ENCODE measurements at regions not wholly inside any gene's neighbourhood (a gene's known extent, or its start where the extent isn't known, plus 50 kb on each side); places are given as distances from the start of the nearest gene placed in this dataset.

DNA sequence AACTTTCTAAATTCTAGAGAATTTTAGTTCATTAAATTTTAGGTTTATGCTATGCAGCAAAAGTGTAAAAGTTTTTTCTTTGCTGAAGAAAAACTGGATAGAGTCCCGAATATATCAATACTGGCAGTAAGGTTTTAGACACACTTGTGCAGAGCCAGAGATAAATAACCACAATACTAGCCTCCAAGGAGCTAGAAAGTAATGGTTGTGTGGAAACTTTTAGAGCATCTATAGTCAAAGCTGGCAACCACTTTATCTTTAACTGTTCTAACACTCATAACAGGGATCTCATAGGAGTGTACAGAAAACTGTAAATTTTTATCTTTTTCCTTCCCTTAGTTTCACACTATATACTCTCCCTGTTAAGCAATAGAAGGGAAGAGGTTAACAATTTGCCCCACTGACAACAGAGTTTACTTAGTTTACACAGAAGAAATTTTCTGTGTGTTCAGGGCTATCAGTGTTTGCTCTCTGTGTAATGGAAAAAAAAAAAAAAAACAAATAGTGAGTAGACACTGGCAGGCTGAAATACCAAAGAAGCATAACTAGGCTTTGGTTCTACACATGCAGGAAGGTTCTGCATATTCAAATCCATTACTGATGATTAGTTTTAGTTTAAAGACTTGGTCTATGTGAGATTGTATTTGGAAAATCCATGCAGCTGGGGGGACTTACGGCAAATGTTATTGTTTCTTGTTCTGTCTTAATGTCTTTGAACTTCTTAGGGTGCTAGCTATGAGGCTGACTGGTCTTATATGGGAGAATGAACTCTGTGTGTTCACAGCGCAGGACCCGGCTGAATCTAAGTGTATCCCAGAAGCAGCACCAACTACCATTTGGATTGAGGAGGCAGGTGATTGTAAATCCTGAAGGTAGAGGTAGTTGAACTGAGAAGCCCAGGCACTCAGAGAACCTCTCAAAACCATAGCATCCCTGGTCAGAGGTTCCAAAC is 187.6 kb downstream of the PCSK1 start:
- DNase-seq, result no peak

DNA sequence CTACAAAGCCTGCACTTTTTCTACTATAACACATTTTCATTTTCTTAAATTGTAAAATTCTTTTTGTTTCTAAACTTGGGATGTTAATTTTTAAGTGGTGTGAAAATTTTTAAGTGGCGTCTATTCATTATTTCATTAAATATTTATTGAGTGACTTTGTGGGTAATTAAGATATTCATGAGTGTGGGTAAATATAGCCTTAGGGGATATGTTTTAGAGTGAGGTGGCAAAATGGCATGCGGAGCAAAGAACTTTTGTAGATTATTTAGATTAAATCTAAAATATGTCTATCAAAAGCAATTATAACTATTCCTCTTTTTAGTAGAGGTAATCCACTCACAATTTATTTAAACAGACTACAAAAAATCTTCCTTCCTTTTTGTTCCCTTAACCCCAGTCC is 188.4 kb downstream of the PCSK1 start:
- no peak for DNase-seq

DNA sequence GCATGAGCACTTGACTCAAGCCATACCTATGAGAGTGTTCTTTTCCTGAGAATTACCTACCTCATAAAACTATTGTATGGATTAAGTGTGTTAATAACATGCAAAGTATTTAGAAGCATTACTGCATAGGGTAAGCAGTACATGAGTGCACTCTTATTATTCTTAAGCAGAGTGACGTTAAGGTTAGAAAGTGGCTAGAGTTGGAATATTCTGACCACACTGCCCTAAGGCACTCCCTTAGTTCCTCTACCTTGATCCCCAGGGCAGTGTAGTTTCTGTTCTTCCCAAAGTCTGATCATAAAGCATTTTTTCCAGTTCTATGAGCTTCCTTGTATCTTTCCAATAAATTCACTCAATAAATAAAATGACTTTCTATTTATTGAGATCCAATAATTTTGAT is 189.2 kb downstream of the PCSK1 start:
- no peak for DNase-seq

DNA sequence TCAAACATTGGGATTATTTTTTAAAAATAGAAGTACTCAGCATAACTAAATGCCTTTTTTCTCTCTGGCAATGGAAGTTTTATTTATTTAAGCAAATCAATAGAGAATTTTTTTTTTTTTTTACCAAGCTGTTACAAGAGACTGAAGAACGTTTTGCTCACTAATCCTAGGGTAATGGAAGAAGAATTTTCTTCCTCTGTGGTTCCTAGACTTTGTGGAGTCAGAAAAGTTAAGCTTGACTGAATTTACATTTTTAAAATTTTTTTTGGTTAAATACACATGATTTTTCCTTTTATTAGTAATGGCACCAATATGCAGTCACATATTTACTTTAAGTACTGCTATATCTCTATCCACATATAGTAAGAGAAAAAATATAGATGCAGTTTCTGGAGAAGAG is 189.8 kb downstream of the PCSK1 start:
- DNase-seq, result no peak

DNA sequence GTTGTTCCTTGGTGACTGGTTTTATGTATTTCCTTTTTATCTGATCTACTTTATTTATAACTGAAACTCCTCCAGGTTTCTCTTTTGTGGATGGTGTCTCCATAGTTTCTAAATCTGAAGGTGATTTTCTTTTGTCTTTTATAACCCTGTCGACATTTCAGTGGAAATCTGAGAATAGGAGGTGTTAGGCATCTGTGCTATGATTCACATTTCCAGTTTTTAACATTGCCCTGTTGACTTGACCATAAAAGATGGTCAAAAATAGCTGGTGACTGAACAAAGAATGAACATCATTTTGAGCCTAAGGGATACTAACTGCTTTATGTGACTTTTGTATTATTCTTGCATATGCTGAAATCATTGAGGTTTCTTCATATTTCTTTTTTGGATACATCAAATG is 190.5 kb downstream of the PCSK1 start:
- no peak for DNase-seq

DNA sequence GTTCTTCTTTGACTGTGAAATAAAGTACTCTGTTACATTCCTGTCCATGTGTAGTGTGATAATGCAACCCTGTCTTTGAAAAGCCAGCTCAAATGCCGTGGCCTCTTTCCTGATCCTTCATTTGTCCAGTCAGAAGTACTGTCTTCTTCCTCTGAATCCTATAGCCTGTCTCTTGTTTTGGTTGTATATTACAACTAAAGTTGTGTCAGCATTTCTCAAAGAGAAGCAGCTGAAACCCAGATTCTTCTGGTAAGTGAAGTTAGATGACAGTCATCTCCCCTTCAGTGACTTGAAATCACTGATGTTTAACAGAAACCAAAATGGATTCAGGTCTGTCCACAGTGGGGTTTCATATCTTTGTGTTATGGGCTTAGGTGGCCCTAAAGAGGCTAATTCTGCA is 196.2 kb downstream of the PCSK1 start:
- no peak for DNase-seq

DNA sequence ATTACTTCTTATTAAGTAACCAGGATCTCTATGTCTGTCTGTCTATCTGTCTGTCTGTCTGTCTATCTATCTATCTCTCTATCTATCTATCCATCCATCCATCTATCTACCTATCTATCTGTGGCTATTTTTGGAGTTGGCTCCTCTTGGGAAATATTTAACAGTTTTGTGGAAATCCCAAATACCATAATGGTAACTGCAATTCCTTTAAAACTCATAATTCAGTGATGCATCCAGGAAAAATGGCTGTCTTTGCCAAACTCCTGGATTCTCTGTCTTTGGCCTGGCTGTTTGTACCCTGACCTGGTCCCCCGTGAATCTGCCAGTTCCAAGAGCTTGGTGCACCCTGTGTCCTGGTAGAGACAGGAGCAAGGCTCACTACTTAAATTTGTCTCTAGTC is 197.0 kb downstream of the PCSK1 start:
- DNase-seq, result no peak

DNA sequence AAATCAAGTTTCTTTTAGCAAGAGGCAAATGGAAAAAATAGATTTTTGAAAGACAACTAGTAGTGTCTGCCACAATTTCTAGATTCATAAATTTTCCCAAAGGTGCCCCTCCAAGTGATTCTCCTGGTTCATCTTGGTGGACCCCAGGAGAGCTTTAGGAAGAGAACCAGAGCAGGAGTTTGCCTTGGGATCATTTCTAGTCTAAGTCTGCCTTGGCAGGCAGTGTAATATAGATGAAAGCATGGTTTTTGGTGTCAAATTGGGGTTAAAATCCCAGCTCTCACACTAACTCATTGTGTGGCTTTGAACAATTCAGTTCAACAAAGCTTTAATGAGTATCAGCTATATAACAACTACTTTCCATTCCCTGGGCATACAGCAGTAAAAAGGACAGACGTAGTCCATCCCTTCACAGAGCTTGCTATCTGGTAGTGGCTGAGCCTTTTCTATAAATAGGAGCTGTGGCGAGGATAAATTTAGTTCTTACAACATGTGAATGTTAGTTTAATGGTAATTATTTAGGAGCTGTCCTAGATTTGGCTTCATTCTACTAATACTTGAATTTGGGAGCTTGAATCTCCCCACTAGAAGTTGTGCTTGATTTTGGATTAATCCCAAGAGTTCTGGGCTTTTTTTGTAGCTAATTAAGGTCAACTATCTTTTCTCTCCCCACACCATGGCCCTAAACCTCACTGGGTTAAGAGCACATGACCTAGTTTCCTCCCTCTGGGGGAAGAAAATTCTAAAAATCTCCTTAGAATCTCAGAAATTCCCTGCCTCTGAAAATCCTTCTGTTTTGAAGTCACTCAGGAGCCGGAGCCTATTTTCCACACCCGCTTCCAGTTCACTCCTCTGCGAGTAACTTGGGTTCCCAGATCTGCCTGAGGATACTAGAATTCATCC is 197.8 kb downstream of the PCSK1 start:
- DNase-seq, result no peak

DNA sequence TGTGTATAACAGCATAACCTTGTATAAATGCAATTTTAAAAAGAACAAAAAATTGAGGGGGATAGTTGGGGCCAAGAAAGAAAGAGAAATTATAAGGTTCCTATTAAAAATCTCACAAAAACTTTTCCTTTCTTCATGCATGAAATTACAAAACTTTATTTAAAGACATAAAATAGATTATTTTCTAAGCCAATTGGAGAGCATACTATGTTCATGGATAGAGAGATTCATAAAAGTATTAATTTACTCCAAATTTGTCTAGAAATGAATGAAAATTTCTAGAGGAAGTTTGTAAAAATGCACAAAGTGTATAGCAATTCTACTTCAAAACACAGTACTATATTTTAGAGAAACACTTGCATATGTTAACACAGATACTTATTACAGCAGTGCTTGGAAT is 200.4 kb downstream of the PCSK1 start:
- no peak for DNase-seq

DNA sequence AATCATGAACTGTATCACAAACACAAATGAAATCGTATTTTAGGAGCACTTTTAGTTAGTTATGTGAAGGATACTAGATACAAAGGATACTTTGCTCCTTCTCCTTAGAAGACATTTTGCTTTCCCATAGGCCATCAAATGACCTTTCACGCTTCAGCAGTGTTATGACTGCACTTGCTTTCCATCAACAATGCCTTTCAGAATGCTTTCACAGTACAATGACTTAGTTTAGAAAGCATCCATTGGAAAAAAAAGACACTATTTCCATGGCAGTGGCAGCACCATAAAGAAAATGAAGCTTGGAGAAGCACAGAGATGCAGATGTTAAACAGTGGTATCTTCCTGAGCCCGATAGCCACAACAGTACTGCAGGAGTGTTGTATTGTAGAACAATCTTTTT is 203.9 kb downstream of the PCSK1 start:
- no peak for DNase-seq

DNA sequence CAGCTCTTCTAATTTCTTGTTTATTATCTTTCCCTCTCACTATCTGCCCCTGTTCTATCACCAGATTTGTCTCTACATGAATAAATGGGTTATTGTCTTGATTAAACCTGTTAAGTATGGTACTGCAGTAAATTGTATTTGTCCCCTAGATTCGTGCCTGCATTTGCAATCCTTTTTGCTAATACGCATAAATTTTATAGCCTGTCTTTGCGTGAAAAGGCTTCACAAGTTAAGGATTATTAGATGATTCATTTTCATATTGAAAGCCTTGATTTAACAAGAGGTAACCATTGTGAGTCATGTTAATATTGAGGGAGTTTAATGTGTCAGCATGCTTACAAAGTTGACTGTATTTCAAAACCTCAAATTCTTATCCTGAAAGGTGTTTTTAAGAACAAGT is 204.6 kb downstream of the PCSK1 start:
- DNase-seq, result no peak

DNA sequence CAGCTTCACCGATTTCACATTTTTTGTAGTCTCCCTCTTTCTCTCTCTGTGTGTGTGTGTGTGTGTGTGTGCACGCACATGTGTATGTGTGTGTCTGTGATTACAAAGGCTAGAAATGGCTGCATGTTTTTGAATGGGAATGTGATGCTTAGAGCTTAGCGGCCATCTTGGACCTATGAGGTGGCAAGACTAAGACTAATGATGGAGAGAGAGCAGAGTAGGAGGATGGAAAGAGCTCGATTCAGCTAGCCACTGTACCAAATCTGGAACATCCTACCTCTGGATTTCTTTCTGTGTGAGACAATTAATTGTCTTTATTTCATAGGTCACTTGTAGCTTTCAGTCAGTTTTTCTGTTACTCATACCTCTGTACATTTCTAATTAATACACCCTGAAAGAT is 205.1 kb downstream of the PCSK1 start:
- DNase-seq, result no peak

DNA sequence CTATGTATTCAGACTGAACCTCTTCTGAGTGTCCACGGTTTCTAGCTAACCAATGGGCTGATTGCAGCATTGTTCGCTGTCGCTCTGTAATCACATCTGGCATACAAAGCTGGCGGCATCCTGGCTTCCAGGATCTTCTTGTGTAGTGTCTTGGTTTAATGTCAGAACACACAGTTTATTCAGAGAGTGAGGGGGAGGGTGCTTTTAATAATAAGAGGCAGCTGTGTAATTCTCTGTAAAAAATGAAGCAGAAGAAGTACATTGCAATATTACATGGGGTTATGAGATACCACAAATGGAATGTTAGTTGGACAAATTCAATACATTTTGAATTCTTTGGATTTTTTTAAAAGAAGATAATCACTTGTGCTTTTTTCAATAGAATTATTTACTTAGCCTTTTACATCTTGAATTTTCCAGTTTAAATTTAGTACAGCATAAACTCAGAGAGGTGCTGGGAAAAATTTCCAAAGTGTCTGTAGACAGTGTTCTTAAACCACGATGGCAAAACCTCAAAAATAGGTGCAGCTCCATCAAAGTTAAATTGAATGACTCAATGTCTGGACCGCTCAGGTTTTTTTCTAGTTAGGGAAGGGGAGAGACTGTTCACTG is 206.0 kb downstream of the PCSK1 start:
- DNase-seq, result peak; percentile 23

DNA sequence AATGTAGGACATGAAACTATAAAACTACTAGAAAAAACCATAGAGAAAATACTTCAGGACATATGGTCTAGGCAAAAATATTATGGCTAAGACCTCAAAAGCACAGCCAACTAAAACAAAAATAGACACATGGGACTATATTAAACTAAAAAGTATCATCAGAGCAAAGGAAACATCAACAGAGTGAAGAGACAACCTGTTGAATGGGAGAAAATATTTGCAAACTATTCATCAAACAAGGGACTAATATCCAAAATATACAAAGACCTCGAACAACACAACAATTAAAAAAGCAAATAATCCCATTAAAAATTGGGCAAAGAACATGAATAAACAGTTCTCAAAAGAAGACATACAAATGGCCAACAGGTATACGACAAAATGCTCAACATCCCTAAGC is 210.9 kb downstream of the PCSK1 start:
- no peak for DNase-seq

DNA sequence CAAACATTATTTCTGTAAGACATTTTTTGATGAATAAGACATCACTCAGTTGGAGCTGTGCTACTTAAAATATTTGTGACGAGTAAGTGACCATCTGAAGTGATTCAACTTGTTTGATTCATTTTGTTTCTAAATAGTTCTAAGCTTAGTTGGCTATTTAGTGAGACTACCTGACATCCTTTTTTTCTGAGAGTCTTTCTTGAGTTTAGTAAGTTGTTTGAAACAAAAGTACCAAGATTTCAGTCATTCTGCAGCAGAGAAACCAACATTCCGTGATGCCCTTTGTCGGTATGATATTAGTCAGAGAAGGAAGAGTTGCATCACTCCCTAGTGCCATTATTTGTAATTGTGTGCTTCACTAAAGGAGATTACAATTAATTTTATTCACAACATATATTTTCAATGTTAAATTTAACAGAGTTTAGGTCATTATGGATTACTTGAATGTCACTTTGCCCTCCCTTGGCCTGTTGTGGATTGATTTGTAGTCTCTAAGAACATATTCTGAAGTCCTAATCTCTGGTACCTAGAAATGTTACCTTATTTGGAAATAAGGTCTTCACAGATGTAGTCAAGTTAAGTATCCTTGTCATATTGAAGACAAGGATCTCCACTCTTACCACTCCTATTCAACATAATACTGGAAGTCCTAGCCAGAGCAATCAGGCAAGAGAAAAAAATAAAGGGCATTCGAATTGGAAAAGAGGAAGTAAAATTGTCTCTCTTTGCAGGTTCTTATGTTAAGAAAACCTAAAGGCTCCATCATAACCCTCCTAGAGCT is 212.2 kb downstream of the PCSK1 start:
- DNase-seq, result no peak

DNA sequence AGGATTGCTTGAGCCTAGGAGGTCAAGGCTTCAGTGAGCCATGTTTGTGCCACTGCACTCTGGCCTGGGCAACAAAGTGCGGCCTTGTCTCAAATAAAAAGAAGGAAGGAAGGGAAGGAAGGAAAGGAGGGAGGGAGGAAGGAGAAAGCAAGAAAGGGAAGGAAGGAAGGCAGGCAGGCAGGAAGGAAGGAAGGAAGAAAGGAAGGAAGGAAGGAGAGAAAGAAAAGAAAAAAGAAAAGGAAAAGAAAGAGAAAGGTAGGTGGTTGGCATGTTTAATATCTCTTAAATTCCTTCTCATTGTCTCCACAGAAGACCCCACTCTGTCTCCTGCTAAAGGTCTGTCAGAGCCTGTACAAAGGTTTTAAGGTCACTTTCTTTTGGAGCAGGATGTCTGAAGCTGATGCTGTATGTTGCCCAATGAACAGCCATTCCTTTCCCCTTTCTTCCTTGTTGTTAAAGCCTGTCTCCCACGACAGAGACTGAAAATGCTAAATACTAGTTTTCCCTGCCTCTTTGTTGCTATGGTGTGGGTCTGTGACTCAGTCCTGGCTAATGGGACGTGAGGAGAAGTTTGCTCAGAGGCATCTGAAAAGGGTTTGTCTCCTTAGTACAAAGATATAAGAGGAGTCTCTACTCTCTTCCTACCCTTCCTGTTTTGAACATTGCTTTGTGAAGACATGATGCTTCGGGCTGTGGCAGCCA is 213.3 kb downstream of the PCSK1 start:
- no peak for DNase-seq

DNA sequence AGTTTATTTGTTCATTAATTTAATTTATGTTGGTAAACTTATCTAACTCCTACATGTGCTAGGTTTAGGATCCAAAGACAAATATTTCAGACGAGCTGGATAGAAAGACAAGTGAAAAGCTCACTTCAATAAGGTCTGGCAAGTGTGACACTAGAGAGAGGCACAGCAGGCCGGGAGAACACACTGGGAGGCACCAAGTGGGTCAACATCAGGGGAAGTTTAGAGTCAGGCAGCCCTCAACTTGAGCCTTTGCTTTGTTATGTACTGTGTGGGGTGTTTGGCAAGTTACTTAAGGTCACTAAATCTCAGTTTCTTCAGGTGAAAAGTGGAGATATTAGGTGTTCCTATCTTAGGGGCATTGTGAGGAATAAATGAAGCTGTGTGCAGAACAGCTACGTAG is 214.4 kb downstream of the PCSK1 start:
- no peak for DNase-seq

DNA sequence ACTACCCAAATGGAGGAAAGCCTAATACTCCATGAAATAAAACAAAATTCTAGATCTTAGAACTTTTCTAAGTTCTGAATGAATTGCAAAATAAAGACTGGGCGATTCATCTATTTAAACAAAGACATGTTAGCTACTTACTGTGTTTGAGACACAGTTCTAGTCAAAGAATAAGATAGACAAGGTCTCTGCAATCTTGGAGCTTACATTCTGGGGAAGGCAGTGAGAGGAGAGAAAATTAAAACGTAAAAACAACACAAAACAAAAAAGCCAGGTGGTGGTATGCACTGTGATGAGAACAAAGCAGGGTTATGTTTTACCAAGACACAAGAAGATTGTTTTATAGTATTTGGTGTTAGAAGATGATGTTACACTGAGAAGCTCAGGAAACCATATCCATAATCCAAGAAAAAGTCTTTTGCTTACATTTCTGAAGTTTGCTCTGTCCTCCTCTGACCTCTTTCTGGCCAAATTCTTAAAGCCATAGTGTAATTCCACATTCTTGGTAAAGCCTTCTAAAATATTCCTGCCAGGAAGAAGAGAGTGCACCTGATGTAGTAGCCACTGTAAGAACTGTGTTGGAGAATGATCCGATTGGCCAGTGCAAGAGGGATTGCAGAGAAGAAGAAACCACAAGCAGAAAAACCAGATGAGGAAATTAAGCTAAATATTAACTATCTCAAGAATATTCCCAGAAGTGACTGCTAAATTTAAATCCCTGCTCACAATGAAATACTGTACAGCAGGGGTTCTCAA is 218.4 kb downstream of the PCSK1 start:
- no peak for DNase-seq

DNA sequence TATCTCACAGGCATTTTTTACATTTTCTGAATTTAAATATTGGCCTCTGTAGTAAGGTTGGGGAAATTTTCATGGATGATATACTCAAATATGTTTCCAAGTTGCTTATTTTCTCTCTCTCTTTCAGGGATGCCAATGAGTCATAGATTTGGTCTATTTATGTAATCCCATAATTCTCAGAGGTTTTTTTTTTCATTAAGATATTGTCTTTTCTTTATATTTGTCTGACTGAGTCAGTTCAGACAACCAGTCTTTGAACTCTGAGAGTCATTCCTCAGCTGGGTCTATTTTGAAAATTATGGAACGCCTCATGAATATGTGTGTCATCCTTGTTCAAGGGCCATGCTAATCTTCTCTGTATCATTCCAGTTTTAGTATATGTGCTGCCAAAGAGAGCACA is 223.2 kb downstream of the PCSK1 start:
- no peak for DNase-seq

DNA sequence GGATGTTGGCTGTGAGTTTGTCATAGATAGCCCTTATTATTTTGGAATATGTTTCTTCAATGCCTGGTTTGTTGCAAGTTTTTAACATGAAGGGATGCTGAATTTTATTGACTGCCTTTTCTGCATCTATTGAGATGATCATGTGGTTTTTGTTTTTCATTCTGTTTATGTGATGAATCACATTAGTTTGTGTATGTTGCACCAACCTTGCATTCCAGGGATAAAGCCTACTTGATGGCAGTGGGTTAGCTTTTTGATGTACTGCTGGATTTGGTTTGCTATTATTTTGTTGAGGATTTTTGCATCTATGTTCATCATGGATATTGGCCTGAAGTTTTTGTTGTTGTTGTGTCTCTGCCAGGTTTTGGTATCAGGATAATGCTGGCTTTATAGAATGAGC is 225.6 kb downstream of the PCSK1 start:
- DNase-seq, result no peak
